HEK293 (cell line): ENCODE measurements at regions not wholly inside any gene's neighbourhood (a gene's known extent, or its start where the extent isn't known, plus 50 kb on each side); places are given as distances from the start of the nearest gene placed in this dataset.

Experiments used
- ZNF112 ChIP-seq: fragments of 450-650 bp; formaldehyde crosslinking; IDR thresholded peaks from 2 replicates; pipeline ENCODE4 v1.5.0; 2017; ENCODE audit warnings: missing biosample characterization, missing genetic modification characterization
- ZNF274 ChIP-seq, 2 experiments: fragments of 200-500 bp in 1 of 2; fragments of 450-650 bp in 1 of 2; sonication (Bioruptor generic) in 1 of 2; formaldehyde crosslinking in 1 of 2; IDR thresholded peaks; 2 replicates each; pipeline versions ENCODE4 v1.5.1 to v1.6.1; 2014 to 2016; ENCODE audit warnings: borderline replicate concordance in 1 of 2, inconsistent platforms in 1 of 2, low read length in 1 of 2, missing biosample characterization in 1 of 2, missing genetic modification characterization in 1 of 2
- TF ChIP-seq, protein P1 (sequence below): fragments of 450-650 bp; formaldehyde crosslinking; IDR thresholded peaks from 2 replicates; pipeline ENCODE4 v1.5.1; 2016; ENCODE audit warnings: missing biosample characterization, missing genetic modification characterization
- TF ChIP-seq, protein P2 (sequence below): fragments of 450-650 bp; formaldehyde crosslinking; IDR thresholded peaks from 2 replicates; pipeline ENCODE4 v1.5.1; 2016; ENCODE audit warnings: missing biosample characterization, missing genetic modification characterization
- TF ChIP-seq, protein P3 (sequence below): fragments of 450-650 bp; formaldehyde crosslinking; IDR thresholded peaks from 2 replicates; pipeline ENCODE4; 2016; ENCODE audit warnings: missing biosample characterization, missing genetic modification characterization
- TF ChIP-seq, protein P4 (sequence below): fragments of 450-650 bp; formaldehyde crosslinking; IDR thresholded peaks from 2 replicates; pipeline ENCODE4 v1.5.1; 2016; ENCODE audit warnings: missing biosample characterization, missing genetic modification characterization, low read depth
- TF ChIP-seq, protein P5 (sequence below): fragments of 450-650 bp; formaldehyde crosslinking; IDR thresholded peaks from 2 replicates; pipeline ENCODE4 v1.5.1; 2016; ENCODE audit warnings: missing biosample characterization, missing genetic modification characterization
- TF ChIP-seq, protein P6 (sequence below): fragments of 450-650 bp; formaldehyde crosslinking; IDR thresholded peaks from 2 replicates; pipeline ENCODE4 v1.5.1; 2016; ENCODE audit warnings: missing biosample characterization, missing genetic modification characterization

DNA sequence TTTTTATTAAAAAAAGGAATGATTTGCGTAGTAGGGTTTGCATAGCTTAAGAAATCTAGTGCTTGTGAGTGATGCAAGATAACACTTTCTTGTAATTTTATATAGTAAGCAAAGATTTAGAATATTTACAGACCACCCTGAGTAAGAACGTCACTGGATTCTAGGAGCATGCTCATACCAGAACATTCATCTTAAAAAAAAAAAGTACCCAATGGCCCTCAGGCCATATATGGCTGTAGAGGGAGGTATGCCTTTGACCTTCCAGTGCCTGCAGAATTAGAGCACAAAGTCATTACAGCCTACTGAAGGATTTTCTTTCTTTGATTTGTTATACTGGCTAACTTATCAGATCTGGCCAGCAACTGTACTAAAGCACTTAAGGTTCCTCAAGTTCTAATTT, 236.3 kb upstream of the GYPA start:
- TF ChIP-seq, protein P1, sequence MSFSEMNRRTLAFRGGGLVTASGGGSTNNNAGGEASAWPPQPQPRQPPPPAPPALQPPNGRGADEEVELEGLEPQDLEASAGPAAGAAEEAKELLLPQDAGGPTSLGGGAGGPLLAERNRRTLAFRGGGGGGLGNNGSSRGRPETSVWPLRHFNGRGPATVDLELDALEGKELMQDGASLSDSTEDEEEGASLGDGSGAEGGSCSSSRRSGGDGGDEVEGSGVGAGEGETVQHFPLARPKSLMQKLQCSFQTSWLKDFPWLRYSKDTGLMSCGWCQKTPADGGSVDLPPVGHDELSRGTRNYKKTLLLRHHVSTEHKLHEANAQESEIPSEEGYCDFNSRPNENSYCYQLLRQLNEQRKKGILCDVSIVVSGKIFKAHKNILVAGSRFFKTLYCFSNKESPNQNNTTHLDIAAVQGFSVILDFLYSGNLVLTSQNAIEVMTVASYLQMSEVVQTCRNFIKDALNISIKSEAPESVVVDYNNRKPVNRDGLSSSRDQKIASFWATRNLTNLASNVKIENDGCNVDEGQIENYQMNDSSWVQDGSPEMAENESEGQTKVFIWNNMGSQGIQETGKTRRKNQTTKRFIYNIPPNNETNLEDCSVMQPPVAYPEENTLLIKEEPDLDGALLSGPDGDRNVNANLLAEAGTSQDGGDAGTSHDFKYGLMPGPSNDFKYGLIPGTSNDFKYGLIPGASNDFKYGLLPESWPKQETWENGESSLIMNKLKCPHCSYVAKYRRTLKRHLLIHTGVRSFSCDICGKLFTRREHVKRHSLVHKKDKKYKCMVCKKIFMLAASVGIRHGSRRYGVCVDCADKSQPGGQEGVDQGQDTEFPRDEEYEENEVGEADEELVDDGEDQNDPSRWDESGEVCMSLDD (tag by site-specific recombination): no peak
- TF ChIP-seq, protein P2, sequence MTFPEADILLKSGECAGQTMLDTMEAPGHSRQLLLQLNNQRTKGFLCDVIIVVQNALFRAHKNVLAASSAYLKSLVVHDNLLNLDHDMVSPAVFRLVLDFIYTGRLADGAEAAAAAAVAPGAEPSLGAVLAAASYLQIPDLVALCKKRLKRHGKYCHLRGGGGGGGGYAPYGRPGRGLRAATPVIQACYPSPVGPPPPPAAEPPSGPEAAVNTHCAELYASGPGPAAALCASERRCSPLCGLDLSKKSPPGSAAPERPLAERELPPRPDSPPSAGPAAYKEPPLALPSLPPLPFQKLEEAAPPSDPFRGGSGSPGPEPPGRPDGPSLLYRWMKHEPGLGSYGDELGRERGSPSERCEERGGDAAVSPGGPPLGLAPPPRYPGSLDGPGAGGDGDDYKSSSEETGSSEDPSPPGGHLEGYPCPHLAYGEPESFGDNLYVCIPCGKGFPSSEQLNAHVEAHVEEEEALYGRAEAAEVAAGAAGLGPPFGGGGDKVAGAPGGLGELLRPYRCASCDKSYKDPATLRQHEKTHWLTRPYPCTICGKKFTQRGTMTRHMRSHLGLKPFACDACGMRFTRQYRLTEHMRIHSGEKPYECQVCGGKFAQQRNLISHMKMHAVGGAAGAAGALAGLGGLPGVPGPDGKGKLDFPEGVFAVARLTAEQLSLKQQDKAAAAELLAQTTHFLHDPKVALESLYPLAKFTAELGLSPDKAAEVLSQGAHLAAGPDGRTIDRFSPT (tag by site-specific recombination): no peak
- TF ChIP-seq ZNF112 (tag by site-specific recombination) (no peak), ZNF274 (IDR thresholded peaks at IDR 0.05; ENCODE audit: low read length) (no peak), ZNF274 (tag by site-specific recombination; IDR thresholded peaks at IDR 0.05; ENCODE audit: borderline replicate concordance) (no peak)
- TF ChIP-seq, protein P3, sequence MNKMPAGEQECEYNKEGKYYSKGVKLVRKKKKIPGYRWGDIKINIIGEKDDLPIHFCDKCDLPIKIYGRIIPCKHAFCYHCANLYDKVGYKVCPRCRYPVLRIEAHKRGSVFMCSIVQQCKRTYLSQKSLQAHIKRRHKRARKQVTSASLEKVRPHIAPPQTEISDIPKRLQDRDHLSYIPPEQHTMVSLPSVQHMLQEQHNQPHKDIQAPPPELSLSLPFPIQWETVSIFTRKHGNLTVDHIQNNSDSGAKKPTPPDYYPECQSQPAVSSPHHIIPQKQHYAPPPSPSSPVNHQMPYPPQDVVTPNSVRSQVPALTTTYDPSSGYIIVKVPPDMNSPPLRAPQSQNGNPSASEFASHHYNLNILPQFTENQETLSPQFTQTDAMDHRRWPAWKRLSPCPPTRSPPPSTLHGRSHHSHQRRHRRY: no peak
- TF ChIP-seq, protein P4, sequence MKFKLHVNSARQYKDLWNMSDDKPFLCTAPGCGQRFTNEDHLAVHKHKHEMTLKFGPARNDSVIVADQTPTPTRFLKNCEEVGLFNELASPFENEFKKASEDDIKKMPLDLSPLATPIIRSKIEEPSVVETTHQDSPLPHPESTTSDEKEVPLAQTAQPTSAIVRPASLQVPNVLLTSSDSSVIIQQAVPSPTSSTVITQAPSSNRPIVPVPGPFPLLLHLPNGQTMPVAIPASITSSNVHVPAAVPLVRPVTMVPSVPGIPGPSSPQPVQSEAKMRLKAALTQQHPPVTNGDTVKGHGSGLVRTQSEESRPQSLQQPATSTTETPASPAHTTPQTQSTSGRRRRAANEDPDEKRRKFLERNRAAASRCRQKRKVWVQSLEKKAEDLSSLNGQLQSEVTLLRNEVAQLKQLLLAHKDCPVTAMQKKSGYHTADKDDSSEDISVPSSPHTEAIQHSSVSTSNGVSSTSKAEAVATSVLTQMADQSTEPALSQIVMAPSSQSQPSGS (tag by site-specific recombination): no peak
- TF ChIP-seq, protein P5, sequence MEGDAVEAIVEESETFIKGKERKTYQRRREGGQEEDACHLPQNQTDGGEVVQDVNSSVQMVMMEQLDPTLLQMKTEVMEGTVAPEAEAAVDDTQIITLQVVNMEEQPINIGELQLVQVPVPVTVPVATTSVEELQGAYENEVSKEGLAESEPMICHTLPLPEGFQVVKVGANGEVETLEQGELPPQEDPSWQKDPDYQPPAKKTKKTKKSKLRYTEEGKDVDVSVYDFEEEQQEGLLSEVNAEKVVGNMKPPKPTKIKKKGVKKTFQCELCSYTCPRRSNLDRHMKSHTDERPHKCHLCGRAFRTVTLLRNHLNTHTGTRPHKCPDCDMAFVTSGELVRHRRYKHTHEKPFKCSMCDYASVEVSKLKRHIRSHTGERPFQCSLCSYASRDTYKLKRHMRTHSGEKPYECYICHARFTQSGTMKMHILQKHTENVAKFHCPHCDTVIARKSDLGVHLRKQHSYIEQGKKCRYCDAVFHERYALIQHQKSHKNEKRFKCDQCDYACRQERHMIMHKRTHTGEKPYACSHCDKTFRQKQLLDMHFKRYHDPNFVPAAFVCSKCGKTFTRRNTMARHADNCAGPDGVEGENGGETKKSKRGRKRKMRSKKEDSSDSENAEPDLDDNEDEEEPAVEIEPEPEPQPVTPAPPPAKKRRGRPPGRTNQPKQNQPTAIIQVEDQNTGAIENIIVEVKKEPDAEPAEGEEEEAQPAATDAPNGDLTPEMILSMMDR (tag by site-specific recombination): no peak
- TF ChIP-seq, protein P6, sequence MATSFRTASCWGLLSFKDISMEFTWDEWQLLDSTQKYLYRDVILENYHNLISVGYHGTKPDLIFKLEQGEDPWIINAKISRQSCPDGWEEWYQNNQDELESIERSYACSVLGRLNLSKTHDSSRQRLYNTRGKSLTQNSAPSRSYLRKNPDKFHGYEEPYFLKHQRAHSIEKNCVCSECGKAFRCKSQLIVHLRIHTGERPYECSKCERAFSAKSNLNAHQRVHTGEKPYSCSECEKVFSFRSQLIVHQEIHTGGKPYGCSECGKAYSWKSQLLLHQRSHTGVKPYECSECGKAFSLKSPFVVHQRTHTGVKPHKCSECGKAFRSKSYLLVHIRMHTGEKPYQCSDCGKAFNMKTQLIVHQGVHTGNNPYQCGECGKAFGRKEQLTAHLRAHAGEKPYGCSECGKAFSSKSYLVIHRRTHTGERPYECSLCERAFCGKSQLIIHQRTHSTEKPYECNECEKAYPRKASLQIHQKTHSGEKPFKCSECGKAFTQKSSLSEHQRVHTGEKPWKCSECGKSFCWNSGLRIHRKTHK: no peak
